ELF-1 (cell line): ENCODE measurements at regions not wholly inside any gene's neighbourhood (a gene's known extent, or its start where the extent isn't known, plus 50 kb on each side); places are given as distances from the start of the nearest gene placed in this dataset.
"Not testable (repeated sequence)": the region's sequence is repeated elsewhere in the genome, so short reads cannot be mapped to it uniquely, and the experiment has no call there.

ENCODE experiments used
- DNase-seq: peaks from one replicate; pipeline ENCODE4 v3.0.0-alpha.2; 2016; ENCODE audit warnings: low read depth, low spot score

GRCh38 chr5:103891151-103891550, 328.6 kb upstream of the NUDT12 start:
- DNase-seq, result no peak

- no peak for DNase-seq
Measured at GRCh38 chr5:103890313-103890712, 327.7 kb upstream of the NUDT12 start.

- no peak for DNase-seq
Measured at GRCh38 chr5:103889500-103890209, 327.1 kb upstream of the NUDT12 start.

- no peak for DNase-seq
Measured at GRCh38 chr5:103886826-103887225, 324.2 kb upstream of the NUDT12 start.

- no peak for DNase-seq
Measured at GRCh38 chr5:103883143-103883542, 320.6 kb upstream of the NUDT12 start.

- DNase-seq, result no peak
Measured at GRCh38 chr5:103881560-103881959, 319.0 kb upstream of the NUDT12 start.

GRCh38 chr5:103867857-103868598, 305.4 kb upstream of the NUDT12 start:
- DNase-seq, result no peak

- DNase-seq, result no peak
Measured at GRCh38 chr5:103866169-103866568, 303.6 kb upstream of the NUDT12 start.

GRCh38 chr5:103862398-103862797, 299.8 kb upstream of the NUDT12 start:
- no peak for DNase-seq

- no peak for DNase-seq
Measured at GRCh38 chr5:103860327-103860726, 297.7 kb upstream of the NUDT12 start.

GRCh38 chr5:103858367-103858766, 295.8 kb upstream of the NUDT12 start:
- DNase-seq, result not testable (repeated sequence)

GRCh38 chr5:103851091-103851490, 288.5 kb upstream of the NUDT12 start:
- DNase-seq, result no peak

GRCh38 chr5:103849934-103850333, 287.3 kb upstream of the NUDT12 start:
- no peak for DNase-seq

GRCh38 chr5:103847060-103847459, 284.5 kb upstream of the NUDT12 start:
- DNase-seq, result no peak

GRCh38 chr5:103842936-103843335, 280.3 kb upstream of the NUDT12 start:
- no peak for DNase-seq

GRCh38 chr5:103840600-103840999, 278.0 kb upstream of the NUDT12 start:
- DNase-seq, result no peak

- DNase-seq, result peak; percentile 50
Measured at GRCh38 chr5:103834216-103834615, 271.6 kb upstream of the NUDT12 start.

GRCh38 chr5:103829585-103829984, 267.0 kb upstream of the NUDT12 start:
- DNase-seq, result no peak

- DNase-seq, result no peak
Measured at GRCh38 chr5:103827976-103828375, 265.4 kb upstream of the NUDT12 start.

GRCh38 chr5:103821361-103821760, 258.8 kb upstream of the NUDT12 start:
- DNase-seq, result no peak

- DNase-seq, result peak; percentile 37
Measured at GRCh38 chr5:103808464-103809106, 246.0 kb upstream of the NUDT12 start.

GRCh38 chr5:103804711-103805110, 242.1 kb upstream of the NUDT12 start:
- DNase-seq, result no peak

- DNase-seq, result no peak
Measured at GRCh38 chr5:103801681-103802080, 239.1 kb upstream of the NUDT12 start.
